Cardiac muscle cell (in vitro differentiated cells and primary cell): ENCODE measurements at regions not wholly inside any gene's neighbourhood (a gene's known extent, or its start where the extent isn't known, plus 50 kb on each side); places are given as distances from the start of the nearest gene placed in this dataset.
A peak's percentile ranks its signal among the peaks of the same experiment; 100 is the strongest.

Source experiments
- DNase-seq, 2 donors: peaks; one replicate each; pipeline versions ENCODE4 v3.0.0 to v3.0.0-alpha.2; 2010 to 2017; ENCODE audit warnings: low read depth in 1 of 2, low spot score in 1 of 2
- H3K27ac ChIP-seq: fragments of 200-600 bp; sonication (generic); 2 replicates; pipeline ENCODE4 v1.5.1; 2016
- H3K27me3 ChIP-seq: fragments of 200-600 bp; sonication (generic); 2 replicates; pipeline ENCODE4 v1.6.0; 2016; ENCODE audit warnings: control low read depth
- H3K36me3 ChIP-seq: fragments of 200-600 bp; sonication (generic); 2 replicates; pipeline ENCODE4 v1.5.1; 2016; ENCODE audit warnings: control low read depth
- H3K4me1 ChIP-seq: fragments of 200-600 bp; sonication (generic); 2 replicates; pipeline ENCODE4 v1.8.1; 2017; ENCODE audit warnings: low read depth, mild to moderate bottlenecking, mixed run types
- H3K4me3 ChIP-seq: fragments of 200-600 bp; sonication (generic); 2 replicates; pipeline ENCODE4 v1.5.1; 2016; ENCODE audit warnings: mild to moderate bottlenecking
- H3K9me3 ChIP-seq: fragments of 200-600 bp; sonication (generic); 2 replicates; pipeline ENCODE4 v1.5.1; 2017; ENCODE audit warnings: low read depth, mild to moderate bottlenecking, control low read depth
- TF ChIP-seq, protein P1 (sequence below): IDR thresholded peaks from 2 replicates; pipeline ENCODE4 v1.5.1; 2012; ENCODE audit warnings: low read depth, mild to moderate bottlenecking, low read length

DNA sequence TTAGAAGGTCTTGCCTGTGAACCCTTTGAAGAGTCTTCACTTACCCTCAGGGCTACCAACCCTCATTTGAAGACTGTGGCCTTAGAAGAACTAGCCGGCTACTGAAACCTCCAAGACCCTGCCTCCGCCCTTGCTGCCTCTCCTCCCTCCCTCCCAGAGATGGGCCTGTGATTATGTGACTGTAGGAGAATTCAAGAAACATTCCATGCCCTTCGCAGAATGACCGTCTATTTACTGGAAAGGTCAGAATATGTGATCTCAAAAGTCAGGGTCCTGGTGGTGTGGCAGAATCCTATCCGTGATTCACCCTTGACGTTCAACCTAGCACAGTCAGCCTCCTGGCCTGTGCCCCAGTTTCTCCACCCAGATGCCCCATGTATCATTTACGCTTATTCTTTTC is 109.6 kb downstream of the CTNND1 start:
- Histone ChIP-seq H3K4me1 (no peaks in the 10 kb centered on the region), H3K27ac (no peak overlapping the region), H3K4me3 (no peak overlapping the region), H3K36me3 (no peaks in the 10 kb centered on the region), H3K27me3 (no peaks in the 10 kb centered on the region), H3K9me3 (no peaks in the 10 kb centered on the region)
- no peak for DNase-seq
- TF ChIP-seq, protein P1, sequence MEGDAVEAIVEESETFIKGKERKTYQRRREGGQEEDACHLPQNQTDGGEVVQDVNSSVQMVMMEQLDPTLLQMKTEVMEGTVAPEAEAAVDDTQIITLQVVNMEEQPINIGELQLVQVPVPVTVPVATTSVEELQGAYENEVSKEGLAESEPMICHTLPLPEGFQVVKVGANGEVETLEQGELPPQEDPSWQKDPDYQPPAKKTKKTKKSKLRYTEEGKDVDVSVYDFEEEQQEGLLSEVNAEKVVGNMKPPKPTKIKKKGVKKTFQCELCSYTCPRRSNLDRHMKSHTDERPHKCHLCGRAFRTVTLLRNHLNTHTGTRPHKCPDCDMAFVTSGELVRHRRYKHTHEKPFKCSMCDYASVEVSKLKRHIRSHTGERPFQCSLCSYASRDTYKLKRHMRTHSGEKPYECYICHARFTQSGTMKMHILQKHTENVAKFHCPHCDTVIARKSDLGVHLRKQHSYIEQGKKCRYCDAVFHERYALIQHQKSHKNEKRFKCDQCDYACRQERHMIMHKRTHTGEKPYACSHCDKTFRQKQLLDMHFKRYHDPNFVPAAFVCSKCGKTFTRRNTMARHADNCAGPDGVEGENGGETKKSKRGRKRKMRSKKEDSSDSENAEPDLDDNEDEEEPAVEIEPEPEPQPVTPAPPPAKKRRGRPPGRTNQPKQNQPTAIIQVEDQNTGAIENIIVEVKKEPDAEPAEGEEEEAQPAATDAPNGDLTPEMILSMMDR: no peak

DNA sequence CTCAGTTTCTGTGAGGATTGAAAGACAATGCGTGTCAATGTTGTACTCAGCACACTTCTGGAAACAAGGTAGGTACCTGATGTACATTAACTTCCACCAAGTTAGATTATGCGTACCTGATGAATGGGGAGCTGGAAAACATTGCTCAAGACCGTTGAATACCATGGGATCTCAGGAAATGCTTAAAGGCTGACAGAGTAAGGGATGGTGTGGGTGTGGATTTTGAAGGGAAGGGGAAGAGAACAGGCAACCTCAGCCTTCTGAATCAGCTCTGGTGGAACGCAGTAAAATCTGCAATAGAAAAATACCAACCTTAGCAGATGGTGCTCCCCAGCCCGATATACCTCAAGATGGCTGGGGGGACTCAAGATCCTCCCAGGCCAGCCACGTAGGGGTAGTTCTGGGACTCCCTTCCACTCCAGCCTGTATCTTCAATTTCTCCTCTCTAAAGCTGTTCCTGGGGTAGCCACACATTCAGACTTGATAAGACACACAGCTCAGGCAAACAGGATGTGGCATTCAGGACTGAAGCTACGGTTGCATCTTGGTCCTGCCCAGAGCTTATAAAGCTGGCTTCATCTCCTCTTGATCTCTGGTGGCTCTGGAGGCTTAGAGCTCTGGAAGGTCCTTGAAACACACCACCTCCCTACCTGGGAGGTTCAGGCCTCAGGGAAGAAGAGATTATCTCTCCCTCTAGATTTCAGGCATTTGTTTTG is 111.8 kb downstream of the CTNND1 start:
- peak in 1 of 2 donors; percentile 1 for DNase-seq
- Histone ChIP-seq H3K4me1 (no peaks in the 10 kb centered on the region), H3K27ac (no peak overlapping the region), H3K27me3 (no peaks in the 10 kb centered on the region), H3K4me3 (no peak overlapping the region), H3K9me3 (no peaks in the 10 kb centered on the region), H3K36me3 (no peaks in the 10 kb centered on the region)
- TF ChIP-seq, protein P1: no peak

GRCh38 chr11:57874981-57875380 is 113.4 kb downstream of the CTNND1 start:
- no peak overlapping the region for H3K27ac ChIP-seq
- TF ChIP-seq, protein P1: no peak
- DNase-seq: no peak
- no peaks in the 10 kb centered on the region for H3K4me1 ChIP-seq
- H3K4me3 ChIP-seq: no peak overlapping the region
- H3K9me3 ChIP-seq: no peaks in the 10 kb centered on the region
- no peaks in the 10 kb centered on the region for H3K36me3 ChIP-seq
- no peaks in the 10 kb centered on the region for H3K27me3 ChIP-seq

DNA sequence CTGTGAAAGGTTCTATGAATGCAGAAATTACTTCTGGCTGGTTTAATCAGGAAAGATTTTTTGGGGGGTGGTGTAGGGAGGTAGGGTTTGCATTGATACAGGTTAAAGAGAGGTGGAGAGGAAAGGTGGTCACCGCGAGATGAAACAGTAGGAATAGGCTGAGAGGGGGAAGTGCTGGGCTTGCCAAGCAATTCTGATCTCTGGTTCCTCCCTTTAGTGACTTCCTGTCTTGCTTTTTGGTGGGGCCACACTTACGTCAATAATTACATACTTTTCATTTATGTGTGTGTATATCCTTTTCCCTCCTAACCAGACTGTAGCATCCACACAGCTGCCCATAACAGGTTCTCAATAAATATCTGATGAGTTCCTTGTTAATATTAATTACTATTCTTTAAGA is 120.0 kb downstream of the CTNND1 start:
- TF ChIP-seq, protein P1: no peak
- no peaks in the 10 kb centered on the region for H3K36me3 ChIP-seq
- H3K27ac ChIP-seq: no peak overlapping the region
- H3K9me3 ChIP-seq: no peaks in the 10 kb centered on the region
- H3K4me3 ChIP-seq: no peak overlapping the region
- H3K27me3 ChIP-seq: no peaks in the 10 kb centered on the region
- no peak for DNase-seq
- no peaks in the 10 kb centered on the region for H3K4me1 ChIP-seq

- TF ChIP-seq, protein P1: no peak
- DNase-seq: no peak
- no peaks in the 10 kb centered on the region for H3K27me3 ChIP-seq
Measured at GRCh38 chr11:57883630-57884029, 122.0 kb downstream of the CTNND1 start.

More at GRCh38 chr11:57883630-57884029, 122.0 kb downstream of the CTNND1 start:
- H3K36me3 ChIP-seq: no peaks in the 10 kb centered on the region
- no peaks in the 10 kb centered on the region for H3K4me1 ChIP-seq
- H3K27ac ChIP-seq: no peak overlapping the region
- no peak overlapping the region for H3K4me3 ChIP-seq
- H3K9me3 ChIP-seq: no peaks in the 10 kb centered on the region
